ENCODE measurements at regions not wholly inside any gene's neighbourhood (a gene's known extent, or its start where the extent isn't known, plus 50 kb on each side); places are given as distances from the start of the nearest gene placed in this dataset.

DNA sequence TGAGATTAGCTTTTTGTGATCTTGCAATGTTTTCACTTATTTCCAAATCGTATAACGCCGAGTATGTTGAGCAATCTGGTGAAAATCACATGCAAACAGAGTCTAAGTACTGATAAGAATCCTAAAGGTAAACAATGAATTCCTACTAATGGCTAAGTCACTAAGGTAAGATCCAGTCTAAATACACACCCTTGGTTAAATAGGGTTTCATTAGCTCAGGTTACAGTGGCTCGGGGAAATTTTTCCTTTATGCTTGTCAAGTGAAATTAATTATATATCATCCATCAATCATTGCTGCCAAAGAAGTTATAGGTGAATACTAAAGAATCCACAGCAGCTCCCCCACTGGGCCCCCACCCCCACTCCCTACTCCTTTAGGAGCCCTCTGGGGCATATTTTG lies 139.3 kb downstream of the SOX2 start:
- H3K27ac ChIP-seq (ENCODE audit: low read depth in 2 of 2, low read length in 2 of 2): no peak overlapping the region
- no peak overlapping the region for H3K9ac ChIP-seq (ENCODE audit: low read depth in 1 of 2, low read length in 2 of 2)
- no peaks in the 10 kb centered on the region for H3K27me3 ChIP-seq (ENCODE audit: control insufficient read depth in 2 of 2, insufficient read depth in 2 of 2, low read length in 2 of 2)
- H3K4me3 ChIP-seq (ENCODE audit: low read length in 2 of 2): no peak overlapping the region
- no peaks in the 10 kb centered on the region for H3K4me1 ChIP-seq (ENCODE audit: control insufficient read depth in 2 of 2, insufficient read depth in 2 of 2, low read length in 2 of 2)
- H3K9me3 ChIP-seq (ENCODE audit: control insufficient read depth in 2 of 2, low read length in 2 of 2): no peaks in the 10 kb centered on the region
- H3K36me3 ChIP-seq (ENCODE audit: control insufficient read depth in 2 of 2, insufficient read depth in 2 of 2, low read length in 2 of 2): no peaks in the 10 kb centered on the region

GRCh38 chr3:181855825-181856224 lies 144.1 kb downstream of the SOX2 start:
- Histone ChIP-seq H3K27me3 (ENCODE audit: control insufficient read depth in 2 of 2, insufficient read depth in 2 of 2, low read length in 2 of 2) (no peaks in the 10 kb centered on the region), H3K4me3 (ENCODE audit: low read length in 2 of 2) (no peak overlapping the region), H3K9me3 (ENCODE audit: control insufficient read depth in 2 of 2, low read length in 2 of 2) (no peaks in the 10 kb centered on the region), H3K27ac (ENCODE audit: low read depth in 2 of 2, low read length in 2 of 2) (no peak overlapping the region), H3K9ac (ENCODE audit: low read depth in 1 of 2, low read length in 2 of 2) (no peak overlapping the region), H3K4me1 (ENCODE audit: control insufficient read depth in 2 of 2, insufficient read depth in 2 of 2, low read length in 2 of 2) (no peaks in the 10 kb centered on the region), H3K36me3 (ENCODE audit: control insufficient read depth in 2 of 2, insufficient read depth in 2 of 2, low read length in 2 of 2) (no peaks in the 10 kb centered on the region)

DNA sequence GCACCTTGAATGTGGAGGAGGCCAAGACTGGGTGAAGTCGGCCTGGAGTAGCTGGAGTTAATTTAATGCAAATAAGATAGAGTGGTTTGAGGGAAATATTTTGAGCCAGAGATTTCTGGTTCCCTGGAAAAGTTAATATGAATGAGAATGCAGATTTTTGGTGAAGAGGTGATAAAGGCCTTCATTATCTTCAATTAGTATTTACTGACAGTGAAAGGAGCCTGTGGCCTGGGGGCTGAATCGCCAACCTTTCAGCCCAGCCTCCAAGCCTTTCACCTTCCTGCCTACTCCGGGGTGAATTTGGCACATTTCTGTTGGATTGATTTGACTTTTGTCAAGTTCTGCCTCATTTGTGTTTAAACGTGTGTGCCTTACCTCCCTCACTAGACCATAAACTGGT lies 147.8 kb downstream of the SOX2 start:
- no peaks in the 10 kb centered on the region for H3K4me1 ChIP-seq (ENCODE audit: control insufficient read depth in 2 of 2, insufficient read depth in 2 of 2, low read length in 2 of 2)
- no peak overlapping the region for H3K9ac ChIP-seq (ENCODE audit: low read depth in 1 of 2, low read length in 2 of 2)
- no peak overlapping the region for H3K4me3 ChIP-seq (ENCODE audit: low read length in 2 of 2)
- H3K27ac ChIP-seq (ENCODE audit: low read depth in 2 of 2, low read length in 2 of 2): no peak overlapping the region
- H3K9me3 ChIP-seq (ENCODE audit: control insufficient read depth in 2 of 2, low read length in 2 of 2): no peaks in the 10 kb centered on the region
- H3K27me3 ChIP-seq (ENCODE audit: control insufficient read depth in 2 of 2, insufficient read depth in 2 of 2, low read length in 2 of 2): no peaks in the 10 kb centered on the region
- no peaks in the 10 kb centered on the region for H3K36me3 ChIP-seq (ENCODE audit: control insufficient read depth in 2 of 2, insufficient read depth in 2 of 2, low read length in 2 of 2)

GRCh38 chr3:181860235-181860634 lies 148.5 kb downstream of the SOX2 start:
- Histone ChIP-seq H3K27me3 (ENCODE audit: control insufficient read depth in 2 of 2, insufficient read depth in 2 of 2, low read length in 2 of 2) (no peaks in the 10 kb centered on the region), H3K9ac (ENCODE audit: low read depth in 1 of 2, low read length in 2 of 2) (no peak overlapping the region), H3K4me1 (ENCODE audit: control insufficient read depth in 2 of 2, insufficient read depth in 2 of 2, low read length in 2 of 2) (no peaks in the 10 kb centered on the region)

GRCh38 chr3:181862502-181862901 lies 150.8 kb downstream of the SOX2 start:
- H3K9ac ChIP-seq (ENCODE audit: low read depth in 1 of 2, low read length in 2 of 2): no peak overlapping the region
- no peak overlapping the region for H3K27ac ChIP-seq (ENCODE audit: low read depth in 2 of 2, low read length in 2 of 2)
- H3K9me3 ChIP-seq (ENCODE audit: control insufficient read depth in 2 of 2, low read length in 2 of 2): no peaks in the 10 kb centered on the region
- H3K36me3 ChIP-seq (ENCODE audit: control insufficient read depth in 2 of 2, insufficient read depth in 2 of 2, low read length in 2 of 2): no peaks in the 10 kb centered on the region
- no peak overlapping the region for H3K4me3 ChIP-seq (ENCODE audit: low read length in 2 of 2)
- no peaks in the 10 kb centered on the region for H3K27me3 ChIP-seq (ENCODE audit: control insufficient read depth in 2 of 2, insufficient read depth in 2 of 2, low read length in 2 of 2)
- H3K4me1 ChIP-seq (ENCODE audit: control insufficient read depth in 2 of 2, insufficient read depth in 2 of 2, low read length in 2 of 2): no peaks in the 10 kb centered on the region

More at GRCh38 chr3:181860235-181860634, 148.5 kb downstream of the SOX2 start:
- Histone ChIP-seq H3K36me3 (ENCODE audit: control insufficient read depth in 2 of 2, insufficient read depth in 2 of 2, low read length in 2 of 2) (no peaks in the 10 kb centered on the region), H3K27ac (ENCODE audit: low read depth in 2 of 2, low read length in 2 of 2) (no peak overlapping the region), H3K9me3 (ENCODE audit: control insufficient read depth in 2 of 2, low read length in 2 of 2) (no peaks in the 10 kb centered on the region), H3K4me3 (ENCODE audit: low read length in 2 of 2) (no peak overlapping the region)

- no peaks in the 10 kb centered on the region for H3K36me3 ChIP-seq (ENCODE audit: control insufficient read depth in 2 of 2, insufficient read depth in 2 of 2, low read length in 2 of 2)
- H3K27me3 ChIP-seq (ENCODE audit: control insufficient read depth in 2 of 2, insufficient read depth in 2 of 2, low read length in 2 of 2): no peaks in the 10 kb centered on the region
- H3K4me3 ChIP-seq (ENCODE audit: low read length in 2 of 2): no peak overlapping the region
- no peaks in the 10 kb centered on the region for H3K4me1 ChIP-seq (ENCODE audit: control insufficient read depth in 2 of 2, insufficient read depth in 2 of 2, low read length in 2 of 2)
- no peaks in the 10 kb centered on the region for H3K9me3 ChIP-seq (ENCODE audit: control insufficient read depth in 2 of 2, low read length in 2 of 2)
- no peak overlapping the region for H3K9ac ChIP-seq (ENCODE audit: low read depth in 1 of 2, low read length in 2 of 2)
- H3K27ac ChIP-seq (ENCODE audit: low read depth in 2 of 2, low read length in 2 of 2): no peak overlapping the region
Measured at GRCh38 chr3:181868576-181869082, 156.9 kb downstream of the SOX2 start.

DNA sequence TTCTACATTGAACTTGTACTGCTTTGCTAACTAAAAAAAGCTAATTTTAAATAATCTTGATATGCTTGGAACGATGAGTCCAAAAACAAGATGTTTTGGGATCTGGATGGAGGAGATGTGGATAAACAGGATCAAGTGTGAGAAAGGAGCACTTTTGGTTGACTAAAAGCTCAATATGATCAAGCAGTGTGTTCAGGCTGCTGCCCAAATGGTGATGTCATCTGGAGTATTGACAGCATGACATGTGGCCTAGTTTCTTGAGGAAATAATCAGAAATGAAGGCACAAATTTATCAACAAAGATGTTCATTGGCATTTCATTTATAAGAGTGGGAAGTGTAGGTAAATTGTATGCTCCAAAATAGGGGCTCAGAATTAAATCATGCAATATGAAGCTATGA lies 161.2 kb downstream of the SOX2 start:
- H3K9ac ChIP-seq (ENCODE audit: low read depth in 1 of 2, low read length in 2 of 2): no peak overlapping the region

GRCh38 chr3:181879926-181880325 lies 168.2 kb downstream of the SOX2 start:
- Histone ChIP-seq H3K36me3 (ENCODE audit: control insufficient read depth in 2 of 2, insufficient read depth in 2 of 2, low read length in 2 of 2) (no peaks in the 10 kb centered on the region), H3K9ac (ENCODE audit: low read depth in 1 of 2, low read length in 2 of 2) (no peak overlapping the region), H3K4me3 (ENCODE audit: low read length in 2 of 2) (no peak overlapping the region), H3K4me1 (ENCODE audit: control insufficient read depth in 2 of 2, insufficient read depth in 2 of 2, low read length in 2 of 2) (no peaks in the 10 kb centered on the region), H3K27me3 (ENCODE audit: control insufficient read depth in 2 of 2, insufficient read depth in 2 of 2, low read length in 2 of 2) (no peaks in the 10 kb centered on the region), H3K9me3 (ENCODE audit: control insufficient read depth in 2 of 2, low read length in 2 of 2) (no peaks in the 10 kb centered on the region), H3K27ac (ENCODE audit: low read depth in 2 of 2, low read length in 2 of 2) (no peak overlapping the region)

More for the DNA sequence above, 161.2 kb downstream of the SOX2 start:
- H3K27me3 ChIP-seq (ENCODE audit: control insufficient read depth in 2 of 2, insufficient read depth in 2 of 2, low read length in 2 of 2): no peaks in the 10 kb centered on the region
- H3K4me1 ChIP-seq (ENCODE audit: control insufficient read depth in 2 of 2, insufficient read depth in 2 of 2, low read length in 2 of 2): no peaks in the 10 kb centered on the region
- no peak overlapping the region for H3K4me3 ChIP-seq (ENCODE audit: low read length in 2 of 2)
- no peaks in the 10 kb centered on the region for H3K36me3 ChIP-seq (ENCODE audit: control insufficient read depth in 2 of 2, insufficient read depth in 2 of 2, low read length in 2 of 2)
- H3K9me3 ChIP-seq (ENCODE audit: control insufficient read depth in 2 of 2, low read length in 2 of 2): no peaks in the 10 kb centered on the region
- no peak overlapping the region for H3K27ac ChIP-seq (ENCODE audit: low read depth in 2 of 2, low read length in 2 of 2)

DNA sequence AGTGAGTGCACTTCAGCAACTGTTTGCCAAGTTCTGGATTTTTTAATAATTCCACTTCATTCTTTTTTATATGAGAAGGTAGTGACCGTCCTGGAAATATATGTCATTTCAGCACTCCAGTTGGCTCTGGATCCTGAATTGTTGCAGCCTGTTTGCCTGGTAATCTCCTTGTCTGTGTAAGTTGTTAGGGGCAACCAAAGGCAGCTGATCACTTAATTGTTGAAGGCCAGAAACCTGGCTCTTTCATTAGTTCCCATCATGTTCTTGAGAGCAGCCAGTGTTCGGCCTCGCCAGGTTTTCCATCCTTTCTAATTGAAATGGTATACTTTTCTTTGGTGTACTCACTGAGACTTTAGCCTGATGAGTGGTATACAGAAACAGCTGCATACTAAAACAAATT lies 168.6 kb downstream of the SOX2 start:
- H3K4me3 ChIP-seq (ENCODE audit: low read length in 2 of 2): no peak overlapping the region
- H3K9ac ChIP-seq (ENCODE audit: low read depth in 1 of 2, low read length in 2 of 2): no peak overlapping the region
- H3K27ac ChIP-seq (ENCODE audit: low read depth in 2 of 2, low read length in 2 of 2): no peak overlapping the region
- H3K27me3 ChIP-seq (ENCODE audit: control insufficient read depth in 2 of 2, insufficient read depth in 2 of 2, low read length in 2 of 2): no peaks in the 10 kb centered on the region
- no peaks in the 10 kb centered on the region for H3K36me3 ChIP-seq (ENCODE audit: control insufficient read depth in 2 of 2, insufficient read depth in 2 of 2, low read length in 2 of 2)
- H3K9me3 ChIP-seq (ENCODE audit: control insufficient read depth in 2 of 2, low read length in 2 of 2): no peaks in the 10 kb centered on the region
- no peaks in the 10 kb centered on the region for H3K4me1 ChIP-seq (ENCODE audit: control insufficient read depth in 2 of 2, insufficient read depth in 2 of 2, low read length in 2 of 2)

- H3K36me3 ChIP-seq (ENCODE audit: control insufficient read depth in 2 of 2, insufficient read depth in 2 of 2, low read length in 2 of 2): no peaks in the 10 kb centered on the region
- H3K4me3 ChIP-seq (ENCODE audit: low read length in 2 of 2): no peak overlapping the region
- H3K9me3 ChIP-seq (ENCODE audit: control insufficient read depth in 2 of 2, low read length in 2 of 2): no peaks in the 10 kb centered on the region
- no peak overlapping the region for H3K9ac ChIP-seq (ENCODE audit: low read depth in 1 of 2, low read length in 2 of 2)
- H3K27me3 ChIP-seq (ENCODE audit: control insufficient read depth in 2 of 2, insufficient read depth in 2 of 2, low read length in 2 of 2): no peaks in the 10 kb centered on the region
- H3K4me1 ChIP-seq (ENCODE audit: control insufficient read depth in 2 of 2, insufficient read depth in 2 of 2, low read length in 2 of 2): no peaks in the 10 kb centered on the region
- H3K27ac ChIP-seq (ENCODE audit: low read depth in 2 of 2, low read length in 2 of 2): no peak overlapping the region
Measured at GRCh38 chr3:181881749-181882148, 170.0 kb downstream of the SOX2 start.
